ENCODE measurements at regions not wholly inside any gene's neighbourhood (a gene's known extent, or its start where the extent isn't known, plus 50 kb on each side); places are given as distances from the start of the nearest gene placed in this dataset.

GRCh38 chr5:13501176-13501575 is 443.3 kb downstream of the DNAH5 start:
- TF ChIP-seq POLR2A (IDR thresholded peaks at IDR 0.05) (no peak), CTCF (IDR thresholded peaks at IDR 0.05) (no peak)

Measured in body of pancreas (tissue), 4 donors.